HCT116 (cell line): ENCODE measurements at regions not wholly inside any gene's neighbourhood (a gene's known extent, or its start where the extent isn't known, plus 50 kb on each side); places are given as distances from the start of the nearest gene placed in this dataset.

Experiments used
- ATAC-seq: fragments of 200-7000 bp; cut with Tn5 transposase; 2 replicates; pipeline ENCODE4 v1.9.1; 2020; ENCODE audit warnings: mild to moderate bottlenecking, moderate library complexity
- BruUV-seq: library from RNA; stranded (reverse); fragments of 400-500 nt; replicated peaks from 2 replicates; lab custom pipeline; 2021; lab: Mats Ljungman, UMichigan
- CTCF ChIA-PET: fragments of 300-600 bp; sonication (Branson Sonifier 250); formaldehyde crosslinking; loops from one replicate; lab custom pipeline; 2021; ENCODE audit warnings: antibody characterized with exemption; lab: Charles Lee
- POLR2A ChIA-PET: fragments of 300-600, 350-600 bp; sonication (Branson Sonifier 250); formaldehyde crosslinking; loops from one replicate; lab custom pipeline; 2021; ENCODE audit warnings: antibody characterized with exemption; lab: Charles Lee
- RAD21 ChIA-PET, 2 experiments: fragments of 300-600 bp; sonication (Branson Sonifier 250); formaldehyde crosslinking; loops; one replicate each; lab custom pipeline; 2023; ENCODE audit warnings: low total read pairs in 2 of 2; ENCODE audit not compliant: uncharacterized antibody in 2 of 2, unreplicated experiment in 2 of 2, low non-redundant PET in 1 of 2; lab: Charles Lee
- DNase-seq: peaks from one replicate; pipeline ENCODE4 v3.0.0-alpha.2; 2010; ENCODE audit warnings: low read depth, low spot score
- H2AFZ ChIP-seq: fragments of 200-600 bp; shearing (Covaris generic), sonication (generic); 2 replicates; pipeline ENCODE4 v1.6.1; 2017; ENCODE audit warnings: low read depth, mixed run types, mixed read lengths, antibody characterized with exemption, low read length; ENCODE audit not compliant: poor library complexity, severe bottlenecking
- H3K27ac ChIP-seq: 2 replicates; pipeline ENCODE4 v1.5.1; 2012; ENCODE audit warnings: low read depth, low read length
- H3K27me3 ChIP-seq: fragments of 200-600 bp; sonication (generic); 2 replicates; pipeline ENCODE4 v1.6.1; 2016; ENCODE audit warnings: mixed run types, low read length, mixed read lengths; ENCODE audit not compliant: insufficient read depth
- H3K36me3 ChIP-seq, 2 experiments: fragments of 200-500 bp in 1 of 2; fragments of 200-600 bp in 1 of 2; sonication (Bioruptor generic) in 1 of 2; sonication (generic) in 1 of 2; 2 replicates each; pipeline versions ENCODE4 v1.5.1 to v1.6.1; 2014 to 2016; ENCODE audit warnings: low read length in 2 of 2, inconsistent platforms in 1 of 2, mixed read lengths in 1 of 2, mixed run types in 1 of 2; ENCODE audit not compliant: insufficient read depth in 2 of 2, control insufficient read depth in 1 of 2
- H3K4me1 ChIP-seq, 2 experiments: fragments of 200-600 bp in 1 of 2; sonication (generic) in 1 of 2; 2 replicates each; pipeline versions ENCODE4 v1.5.1 to v1.6.1; 2012 to 2017; ENCODE audit warnings: low read length in 2 of 2, inconsistent platforms in 1 of 2, mild to moderate bottlenecking in 1 of 2, mixed read lengths in 1 of 2, mixed run types in 1 of 2, moderate library complexity in 1 of 2; ENCODE audit not compliant: insufficient read depth in 2 of 2, control insufficient read depth in 1 of 2
- H3K4me2 ChIP-seq: fragments of 200-600 bp; sonication (generic); 2 replicates; pipeline ENCODE4 v1.6.1; 2017; ENCODE audit warnings: mixed run types, low read length, mixed read lengths
- H3K4me3 ChIP-seq, 2 experiments: fragments of 200-600 bp in 1 of 2; sonication (generic) in 1 of 2; replicated peaks in 1 of 2; 2 replicates each; pipeline ENCODE4 v1.5.1; 2011 to 2016; ENCODE audit warnings: low read length in 2 of 2, control low read depth in 1 of 2, low read depth in 1 of 2, mild to moderate bottlenecking in 1 of 2, mixed read lengths in 1 of 2, mixed run types in 1 of 2
- H3K79me2 ChIP-seq: fragments of 200-600 bp; sonication (generic); 2 replicates; pipeline ENCODE4 v1.6.1; 2017; ENCODE audit warnings: mild to moderate bottlenecking, mixed run types, low read length, moderate library complexity, mixed read lengths; ENCODE audit not compliant: insufficient read depth
- H3K9ac ChIP-seq: fragments of 200-600 bp; sonication (generic); 2 replicates; pipeline ENCODE4 v1.6.1; 2016; ENCODE audit warnings: low read length, mixed read lengths
- H3K9me2 ChIP-seq: fragments of 200-600 bp; sonication (generic), shearing (Covaris generic); 2 replicates; pipeline ENCODE4 v1.6.1; 2017; ENCODE audit warnings: mixed run types, mild to moderate bottlenecking, moderate library complexity; ENCODE audit not compliant: insufficient read depth
- H3K9me3 ChIP-seq, 2 experiments: fragments of 200-500 bp in 1 of 2; fragments of 200-600 bp in 1 of 2; sonication (Bioruptor generic) in 1 of 2; sonication (generic) in 1 of 2; 2 replicates each; pipeline ENCODE4 v1.6.1; 2014 to 2017; ENCODE audit warnings: low read length in 2 of 2, mixed read lengths in 2 of 2, inconsistent platforms in 1 of 2, low read depth in 1 of 2, mild to moderate bottlenecking in 1 of 2, mixed run types in 1 of 2, moderate library complexity in 1 of 2; ENCODE audit not compliant: control insufficient read depth in 1 of 2, insufficient read depth in 1 of 2
- H4K20me1 ChIP-seq: fragments of 200-600 bp; sonication (generic), shearing (Covaris generic); 2 replicates; pipeline ENCODE4 v1.6.1; 2017; ENCODE audit warnings: mixed run types, mild to moderate bottlenecking, moderate library complexity; ENCODE audit not compliant: insufficient read depth
- ATF3 ChIP-seq: IDR thresholded peaks from 2 replicates; pipeline ENCODE4 v1.6.1; 2012
- CBX3 ChIP-seq: IDR thresholded peaks from 2 replicates; pipeline ENCODE4 v1.6.1; 2012; ENCODE audit warnings: low read depth
- CTCF ChIP-seq, 3 experiments: fragments of 200-600 bp in 1 of 3; sonication (generic) in 1 of 3; IDR thresholded peaks in 2 of 3; conservative IDR thresholded peaks in 1 of 3; 2 replicates each; pipeline ENCODE4 v1.5.1; 2012 to 2017; ENCODE audit warnings: low read depth in 2 of 3, low read length in 2 of 3, antibody characterized with exemption in 1 of 3, borderline replicate concordance in 1 of 3, control low read depth in 1 of 3, mild to moderate bottlenecking in 1 of 3, mixed read lengths in 1 of 3, mixed run types in 1 of 3, moderate library complexity in 1 of 3; ENCODE audit not compliant: insufficient read depth in 1 of 3
- EGR1 ChIP-seq: IDR thresholded peaks from 2 replicates; pipeline ENCODE4 v1.6.1; 2012; ENCODE audit warnings: low read depth
- EZH2 ChIP-seq: fragments of 200-600 bp; sonication (generic); IDR thresholded peaks from 2 replicates; pipeline ENCODE4 v1.6.1; 2017; ENCODE audit warnings: antibody characterized with exemption, mixed run types
- EZH2phosphoT487 ChIP-seq: fragments of 200-600 bp; IDR thresholded peaks from 2 replicates; pipeline ENCODE4 v1.6.1; 2018; ENCODE audit warnings: antibody characterized with exemption, borderline replicate concordance
- JUND ChIP-seq: IDR thresholded peaks from 2 replicates; pipeline ENCODE4 v1.6.1; 2012
- MAX ChIP-seq: IDR thresholded peaks from 2 replicates; pipeline ENCODE4 v1.6.1; 2012
- POLR2A ChIP-seq: IDR thresholded peaks from 2 replicates; pipeline ENCODE4 v1.7.0; 2011; ENCODE audit warnings: borderline replicate concordance; ENCODE audit not compliant: insufficient read depth, insufficient read length; ENCODE audit errors: extremely low read depth
- POLR2AphosphoS5 ChIP-seq: IDR thresholded peaks from 2 replicates; pipeline ENCODE4 v1.6.1; 2011; ENCODE audit warnings: mild to moderate bottlenecking, low read depth, low read length, moderate library complexity
- REST ChIP-seq: IDR thresholded peaks from 2 replicates; pipeline ENCODE4 v1.6.1; 2012; ENCODE audit warnings: low read depth
- SIN3A ChIP-seq: IDR thresholded peaks from 2 replicates; pipeline ENCODE4 v1.6.1; 2012; ENCODE audit warnings: low read depth
- SP1 ChIP-seq: IDR thresholded peaks from 2 replicates; pipeline ENCODE4 v1.6.1; 2012; ENCODE audit warnings: low read depth
- YY1 ChIP-seq: IDR thresholded peaks from 2 replicates; pipeline ENCODE4 v1.6.1; 2011; ENCODE audit warnings: low read length, low read depth, moderate library complexity, mild to moderate bottlenecking; ENCODE audit not compliant: insufficient replicate concordance; ENCODE audit errors: extremely low read depth
- ZBTB33 ChIP-seq: IDR thresholded peaks from 2 replicates; pipeline ENCODE4 v1.6.1; 2011; ENCODE audit warnings: mild to moderate bottlenecking, low read length, moderate library complexity; ENCODE audit not compliant: insufficient replicate concordance; ENCODE audit errors: extremely low read depth
- ZFX ChIP-seq: fragments of 450-650 bp; IDR thresholded peaks from 2 replicates; pipeline ENCODE4 v1.6.1; 2017
- intact Hi-C: fragments of 100-400 bp; cut with micrococcal nuclease; formaldehyde crosslinking; loops from 2 replicates; pipeline ENCODE4 v1.10.0; 2022

GRCh38 chr7:16130111-16131110 lies 290.9 kb downstream of the CRPPA start:
- no peaks in the 10 kb centered on the region for H3K9me3 ChIP-seq
- H2AFZ ChIP-seq: peak overlapping the region; percentile 42
- POLR2A ChIA-PET: interaction anchor here (1.0 kb wide), 1 partner anchor 423 kb away, joined by 3 read pairs; no protein-coding TSS in a partner anchor
- CTCF ChIA-PET: no interaction called here
- no peaks in the 10 kb centered on the region for H3K36me3 ChIP-seq
- no peak overlapping the region for H3K9ac ChIP-seq
- intact Hi-C loops: no loop called here
- H3K79me2 ChIP-seq: no peaks in the 10 kb centered on the region
- RAD21 ChIA-PET: no interaction called here
- BruUV-seq: no TSS peak
- no peaks in the 10 kb centered on the region for H4K20me1 ChIP-seq
- ATAC-seq (no peak), DNase-seq (no peak)
- H3K27ac ChIP-seq: peak overlapping the region; percentile 41; the same call in 1 of the 2 replicates
- H3K27me3 ChIP-seq: no peaks in the 10 kb centered on the region
- H3K4me1 ChIP-seq: peaks cover 9 to 22% of the 10 kb centered on the region in 2 experiments
- H3K9me2 ChIP-seq: no peaks in the 10 kb centered on the region
- TF ChIP-seq MAX (no peak), SP1 (no peak), POLR2A (no peak), POLR2AphosphoS5 (no peak), ATF3 (no peak), SIN3A (no peak), ZFX (no peak), REST (no peak), CTCF (IDR thresholded peaks at IDR 0.05 in 2 of 3, conservative IDR thresholded peaks at IDR 0.05 in 1 of 3; ENCODE audit: borderline replicate concordance in 1 of 3, insufficient read depth in 1 of 3, low read depth in 2 of 3, low read length in 2 of 3) (no peak), EZH2phosphoT487 (no peak), EGR1 (no peak), JUND (no peak), ZBTB33 (no peak), CBX3 (no peak), YY1 (no peak), EZH2 (no peak)
- no peak overlapping the region for H3K4me3 ChIP-seq
- peak overlapping the region; percentile 60 for H3K4me2 ChIP-seq
